Naive B cell (primary cell): ENCODE measurements at regions not wholly inside any gene's neighbourhood (a gene's known extent, or its start where the extent isn't known, plus 50 kb on each side); places are given as distances from the start of the nearest gene placed in this dataset.

Source experiments
- ATAC-seq, 2 donors: fragments of 150-1000 bp; cut with Tn5 transposase; 2 replicates each; pipeline ENCODE4 v1.10.0; 2021; ENCODE audit warnings: low read depth in 2 of 2, mild to moderate bottlenecking in 2 of 2, moderate library complexity in 2 of 2
- DNase-seq: peaks from one replicate; pipeline ENCODE4 v3.0.0; 2022
- H3K27ac Mint-ChIP-seq, 6 donors: one replicate each; pipeline ENCODE4 v1.8.0; 2020 to 2022; ENCODE audit warnings: mild to moderate bottlenecking in 6 of 6, mixed read lengths in 6 of 6, moderate library complexity in 5 of 6, inconsistent platforms in 2 of 6
- H3K27me3 Mint-ChIP-seq, 3 donors: one replicate each; pipeline ENCODE4 v1.8.0; 2021 to 2022; ENCODE audit warnings: mixed read lengths in 3 of 3, mild to moderate bottlenecking in 1 of 3
- H3K36me3 Mint-ChIP-seq, 2 donors: one replicate each; pipeline ENCODE4 v1.8.0; 2020 to 2022; ENCODE audit warnings: mixed read lengths in 2 of 2, inconsistent platforms in 1 of 2, mild to moderate bottlenecking in 1 of 2
- H3K4me1 Mint-ChIP-seq, 3 donors: one replicate each; pipeline ENCODE4 v1.8.0; 2020 to 2022; ENCODE audit warnings: mixed read lengths in 3 of 3, inconsistent platforms in 1 of 3, mild to moderate bottlenecking in 1 of 3, moderate library complexity in 1 of 3
- H3K4me3 Mint-ChIP-seq, 8 donors: one replicate each; pipeline ENCODE4 v1.8.0; 2020 to 2022; ENCODE audit warnings: mild to moderate bottlenecking in 8 of 8, mixed read lengths in 8 of 8, moderate library complexity in 8 of 8, inconsistent platforms in 2 of 8
- H3K9me3 Mint-ChIP-seq, 7 donors: one replicate each; pipeline ENCODE4 v1.8.0; 2020 to 2022; ENCODE audit warnings: mixed read lengths in 7 of 7, mild to moderate bottlenecking in 5 of 7, inconsistent platforms in 2 of 7, moderate library complexity in 1 of 7

DNA sequence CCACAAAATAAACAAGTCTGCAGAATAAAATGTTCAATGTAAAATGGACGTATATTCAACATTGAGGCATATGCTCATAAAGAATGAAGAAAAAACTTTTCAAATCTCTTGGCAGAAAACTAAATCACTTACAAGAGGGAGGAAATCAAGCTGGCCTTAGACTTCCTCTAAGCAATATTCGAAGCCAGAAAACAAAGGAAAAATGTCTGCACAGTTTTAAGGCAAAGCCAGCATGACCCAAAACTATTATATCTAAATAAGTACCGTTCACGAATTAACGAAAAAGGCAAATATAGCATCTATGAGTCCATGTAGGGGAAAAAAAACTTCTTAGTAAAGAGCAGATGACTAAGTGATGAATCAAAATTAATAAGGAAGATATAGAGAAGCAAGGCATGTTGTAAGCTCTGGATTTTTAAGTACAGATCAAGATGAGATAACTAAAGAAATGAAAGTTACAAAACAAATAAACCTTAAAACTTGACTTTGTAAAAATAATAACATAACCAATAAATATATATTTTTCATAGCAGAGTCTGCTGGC, 101.3 kb downstream of the KCNRG start:
- DNase-seq (no peak), ATAC-seq (no peak)
- Mint-ChIP-seq H3K4me1 (peaks cover 20 to 36% (median 27%) of the 10 kb centered on the region in 3 donors), H3K4me3 (peak overlapping the region in 5 of 8 donors; percentile 9 to 47 (median 14)), H3K36me3 (peaks cover 0 to 5% of the 10 kb centered on the region in 2 donors), H3K27ac (peak overlapping the region in 3 of 6 donors; percentile 64 to 87 (median 79)), H3K27me3 (no peaks in the 10 kb centered on the region), H3K9me3 (no peaks in the 10 kb centered on the region)

DNA sequence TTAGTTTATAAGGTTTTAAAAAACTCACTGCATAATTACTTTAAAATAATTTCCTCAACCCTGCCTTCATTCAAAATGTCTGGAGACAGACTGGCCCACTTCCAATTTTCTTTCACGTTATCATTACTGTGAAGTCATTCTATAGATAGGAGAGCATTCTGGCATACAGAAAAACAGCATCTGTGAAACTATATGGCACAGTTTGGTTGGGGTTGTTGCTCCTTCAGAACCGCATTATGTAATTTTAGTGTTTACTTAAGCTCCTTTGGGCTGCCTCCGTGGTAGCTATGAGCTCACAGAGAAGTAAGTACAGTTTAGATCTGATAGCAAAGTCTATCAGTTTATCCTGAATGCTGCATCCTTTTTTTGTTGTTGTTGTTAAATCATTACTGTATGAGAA, 104.3 kb downstream of the KCNRG start:
- H3K27me3 Mint-ChIP-seq, result no peaks in the 10 kb centered on the region
- H3K4me3 Mint-ChIP-seq, result no peak overlapping the region
- H3K4me1 Mint-ChIP-seq, result peaks cover 37 to 54% (median 48%) of the 10 kb centered on the region in 3 donors
- H3K36me3 Mint-ChIP-seq, result peaks cover 0 to 5% of the 10 kb centered on the region in 2 donors
- ATAC-seq (no peak), DNase-seq (no peak)
- peak overlapping the region in 2 of 6 donors; percentile 21 to 31 for H3K27ac Mint-ChIP-seq
- H3K9me3 Mint-ChIP-seq, result no peaks in the 10 kb centered on the region

GRCh38 chr13:50122455-50122854, 107.2 kb downstream of the KCNRG start:
- Mint-ChIP-seq H3K27ac (peak overlapping the region; percentile 50 to 96 (median 90)), H3K4me1 (peaks cover 44 to 62% (median 56%) of the 10 kb centered on the region in 3 donors), H3K9me3 (no peaks in the 10 kb centered on the region), H3K36me3 (peaks cover 0 to 5% of the 10 kb centered on the region in 2 donors), H3K27me3 (no peaks in the 10 kb centered on the region), H3K4me3 (peak overlapping the region; percentile 89 to 98 (median 91))
- ATAC-seq, result no peak
- peak; percentile 34 for DNase-seq

DNA sequence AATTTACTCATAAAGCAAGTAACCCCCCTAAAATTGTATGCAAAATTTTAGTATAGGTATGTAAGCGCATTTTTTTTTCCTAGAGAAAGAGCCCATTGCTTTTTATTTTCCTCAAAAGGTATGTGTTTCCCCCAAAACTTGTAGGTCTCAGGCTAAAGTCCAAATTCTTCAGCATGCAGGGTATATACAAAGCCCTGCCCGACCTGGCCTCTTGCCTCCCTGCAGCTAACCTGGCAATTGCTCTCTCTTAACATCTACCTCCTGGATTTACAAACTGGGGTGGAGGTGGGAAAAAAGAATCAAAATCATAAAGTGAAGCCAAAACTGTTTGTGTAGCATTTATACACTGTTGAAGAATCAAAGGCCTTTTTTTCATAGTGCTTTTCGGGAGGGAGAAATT, 107.8 kb downstream of the KCNRG start:
- H3K27me3 Mint-ChIP-seq, result no peaks in the 10 kb centered on the region
- peaks cover 0 to 5% of the 10 kb centered on the region in 2 donors for H3K36me3 Mint-ChIP-seq
- peak overlapping the region; percentile 89 to 98 (median 91) for H3K4me3 Mint-ChIP-seq
- H3K9me3 Mint-ChIP-seq, result no peaks in the 10 kb centered on the region
- ATAC-seq, result no peak
- peak overlapping the region; percentile 1 to 99 (median 96) for H3K27ac Mint-ChIP-seq
- peaks cover 44 to 67% (median 62%) of the 10 kb centered on the region in 3 donors for H3K4me1 Mint-ChIP-seq
- no peak for DNase-seq

DNA sequence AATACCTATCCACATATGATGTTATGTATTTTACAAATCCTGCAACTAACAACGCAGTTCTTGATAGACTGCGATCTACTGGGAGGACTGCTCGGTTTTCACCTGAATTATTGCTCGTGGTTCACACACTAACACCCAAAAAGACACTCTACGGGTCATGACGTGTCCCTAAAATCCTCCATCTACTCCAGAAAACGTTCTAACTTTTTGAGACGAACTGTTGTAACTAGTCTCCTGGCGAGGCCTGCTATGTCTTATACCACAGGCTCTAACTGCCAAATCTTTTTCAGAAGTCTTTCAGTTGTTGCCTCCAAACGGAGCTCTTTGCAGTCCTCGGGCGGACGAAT, 108.2 kb downstream of the KCNRG start:
- peak overlapping the region; percentile 89 to 98 (median 91) for H3K4me3 Mint-ChIP-seq
- H3K36me3 Mint-ChIP-seq, result peaks cover 0 to 5% of the 10 kb centered on the region in 2 donors
- no peak for DNase-seq
- peaks cover 44 to 69% (median 63%) of the 10 kb centered on the region in 3 donors for H3K4me1 Mint-ChIP-seq
- no peak for ATAC-seq
- no peaks in the 10 kb centered on the region for H3K27me3 Mint-ChIP-seq
- H3K9me3 Mint-ChIP-seq, result no peaks in the 10 kb centered on the region
- H3K27ac Mint-ChIP-seq, result peak overlapping the region; percentile 94 to 99 (median 96)

- H3K4me1 Mint-ChIP-seq, result peaks cover 47 to 68% (median 65%) of the 10 kb centered on the region in 3 donors
- no peaks in the 10 kb centered on the region for H3K9me3 Mint-ChIP-seq
- DNase-seq, result peak; percentile 58
- peak overlapping the region; percentile 94 to 99 (median 96) for H3K27ac Mint-ChIP-seq
- peak overlapping the region; percentile 90 to 98 (median 92) for H3K4me3 Mint-ChIP-seq
- H3K27me3 Mint-ChIP-seq, result peaks cover 0 to 2% (median 0%) of the 10 kb centered on the region in 3 donors
- H3K36me3 Mint-ChIP-seq, result peaks cover 0 to 5% of the 10 kb centered on the region in 2 donors
- ATAC-seq, result peak; percentile 63 to 64
Measured at GRCh38 chr13:50123862-50124535, 108.8 kb downstream of the KCNRG start.

- Mint-ChIP-seq H3K27me3 (peaks cover 0 to 5% (median 5%) of the 10 kb centered on the region in 3 donors), H3K4me3 (peak overlapping the region; percentile 90 to 97 (median 92)), H3K27ac (peak overlapping the region; percentile 91 to 97 (median 94)), H3K4me1 (peaks cover 50 to 69% (median 66%) of the 10 kb centered on the region in 3 donors), H3K9me3 (no peaks in the 10 kb centered on the region), H3K36me3 (peaks cover 0 to under 1% of the 10 kb centered on the region in 2 donors)
- ATAC-seq (peak in 1 of 2 donors; percentile 7), DNase-seq (peak; percentile 94)
Measured at GRCh38 chr13:50124536-50125303, 109.5 kb downstream of the KCNRG start.

DNA sequence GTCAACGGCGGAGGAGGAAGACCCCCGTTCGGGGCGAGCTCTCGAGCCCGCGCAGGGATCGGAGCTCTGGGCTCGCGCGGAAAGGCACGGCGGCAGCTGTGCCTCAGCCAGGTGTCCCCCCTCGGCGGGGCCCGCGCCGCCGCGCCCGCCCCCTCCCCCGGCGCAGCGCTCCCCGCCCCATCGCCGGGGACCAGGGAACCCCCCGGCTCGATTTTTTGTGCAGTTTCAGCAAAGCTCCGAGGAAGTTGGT, 110.0 kb downstream of the KCNRG start:
- no peaks in the 10 kb centered on the region for H3K9me3 Mint-ChIP-seq
- ATAC-seq, result peak; percentile 34 to 38
- peaks cover 50 to 72% (median 66%) of the 10 kb centered on the region in 3 donors for H3K4me1 Mint-ChIP-seq
- H3K4me3 Mint-ChIP-seq, result peak overlapping the region; percentile 90 to 97 (median 92)
- H3K27me3 Mint-ChIP-seq, result peaks cover 0 to 10% (median 5%) of the 10 kb centered on the region in 3 donors
- H3K36me3 Mint-ChIP-seq, result no peaks in the 10 kb centered on the region
- H3K27ac Mint-ChIP-seq, result peak overlapping the region; percentile 88 to 97 (median 94)
- DNase-seq, result no peak

- H3K27ac Mint-ChIP-seq, result peak overlapping the region; percentile 94 to 99 (median 98)
- peak overlapping the region; percentile 90 to 97 (median 92) for H3K4me3 Mint-ChIP-seq
- peaks cover 50 to 74% (median 66%) of the 10 kb centered on the region in 3 donors for H3K4me1 Mint-ChIP-seq
- DNase-seq (peak; percentile 87), ATAC-seq (peak; percentile 47 to 52)
- peaks cover 0 to 11% (median 8%) of the 10 kb centered on the region in 3 donors for H3K27me3 Mint-ChIP-seq
- H3K9me3 Mint-ChIP-seq, result no peaks in the 10 kb centered on the region
- no peaks in the 10 kb centered on the region for H3K36me3 Mint-ChIP-seq
Measured at GRCh38 chr13:50125554-50126262, 110.5 kb downstream of the KCNRG start.

DNA sequence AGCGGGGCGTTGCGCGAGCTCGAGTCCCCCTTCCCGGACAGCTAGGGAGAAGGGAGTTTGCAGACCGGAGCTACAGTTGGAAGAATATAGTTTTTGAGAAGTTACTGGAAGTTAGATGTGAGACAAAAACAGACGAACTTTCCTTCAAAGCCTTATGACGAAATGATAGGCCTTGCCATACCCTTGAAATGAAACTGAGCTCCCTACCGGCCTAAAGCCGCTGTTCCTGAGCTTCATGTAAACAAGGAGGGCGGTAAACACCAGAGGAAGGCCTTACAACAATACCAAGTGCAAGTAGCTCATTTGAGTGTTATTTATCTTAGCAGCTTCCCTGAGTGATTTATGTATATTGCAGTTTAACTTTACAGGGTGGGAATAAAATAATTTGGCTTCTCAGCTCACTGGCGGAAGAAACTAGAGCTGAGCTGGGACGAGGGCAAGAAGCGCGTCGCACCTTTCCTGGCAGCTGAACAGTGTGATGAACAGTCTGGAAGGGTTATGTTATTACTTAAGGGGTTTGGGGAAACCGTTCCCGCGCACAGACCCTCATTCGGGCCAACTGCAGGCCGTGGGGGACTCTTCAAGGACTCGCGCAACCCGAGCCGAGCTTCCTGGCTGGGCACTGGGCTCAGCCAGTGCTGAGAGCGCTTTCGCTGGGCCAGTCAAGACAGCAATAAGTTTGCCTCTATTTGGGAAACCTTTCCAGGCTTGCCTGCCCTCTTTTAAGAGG, 111.2 kb downstream of the KCNRG start:
- Mint-ChIP-seq H3K36me3 (no peaks in the 10 kb centered on the region), H3K27me3 (peaks cover 0 to 18% (median 15%) of the 10 kb centered on the region in 3 donors), H3K9me3 (no peaks in the 10 kb centered on the region), H3K4me1 (peaks cover 52 to 72% (median 66%) of the 10 kb centered on the region in 3 donors), H3K27ac (peak overlapping the region; percentile 94 to 99 (median 98)), H3K4me3 (peak overlapping the region; percentile 90 to 97 (median 92))
- DNase-seq, result no peak
- ATAC-seq, result no peak

DNA sequence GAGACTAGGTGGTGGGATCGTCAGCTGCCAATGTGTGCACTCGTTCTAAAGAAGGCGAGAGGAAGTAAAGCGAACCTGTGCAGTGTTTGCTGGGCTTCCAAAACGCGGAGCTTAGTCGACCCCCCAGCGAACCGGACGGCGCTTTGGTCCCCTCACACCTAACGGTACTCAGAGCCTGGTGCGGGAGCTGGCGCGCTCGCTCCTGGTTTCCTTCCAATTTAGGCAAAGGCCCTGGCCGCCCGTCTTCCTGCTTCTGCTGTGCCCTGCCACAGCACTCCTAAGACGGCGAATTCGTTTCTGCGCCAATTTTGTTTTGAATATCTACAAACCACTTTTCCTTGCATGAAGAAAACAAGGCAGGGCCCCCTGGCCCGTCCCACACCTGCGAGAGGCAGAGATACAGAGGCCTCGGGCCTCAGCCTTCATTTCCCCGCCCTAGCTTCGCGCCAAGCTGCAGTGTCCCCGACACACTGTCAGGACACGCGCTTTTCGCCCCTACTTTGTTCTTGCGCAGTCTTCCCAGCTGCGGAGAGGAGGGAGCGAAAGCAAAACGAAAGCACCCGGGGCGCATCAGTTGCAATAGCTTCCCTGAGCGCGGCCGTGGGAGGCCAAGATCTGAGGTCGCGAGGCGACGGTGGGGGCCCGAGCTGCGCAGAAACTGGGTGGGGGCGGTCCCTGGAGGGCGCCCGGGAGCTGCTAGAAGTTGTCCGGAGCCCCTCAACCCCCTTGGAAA, 111.9 kb downstream of the KCNRG start:
- H3K36me3 Mint-ChIP-seq, result no peaks in the 10 kb centered on the region
- peaks cover 47 to 70% (median 66%) of the 10 kb centered on the region in 3 donors for H3K4me1 Mint-ChIP-seq
- no peaks in the 10 kb centered on the region for H3K9me3 Mint-ChIP-seq

GRCh38 chr13:50127726-50128291, 112.6 kb downstream of the KCNRG start:
- H3K4me1 Mint-ChIP-seq, result peaks cover 45 to 70% (median 66%) of the 10 kb centered on the region in 3 donors
- peaks cover 7 to 32% (median 29%) of the 10 kb centered on the region in 3 donors for H3K27me3 Mint-ChIP-seq
- no peaks in the 10 kb centered on the region for H3K36me3 Mint-ChIP-seq
- ATAC-seq (no peak), DNase-seq (no peak)
- peak overlapping the region in 4 of 6 donors; percentile 62 to 98 (median 94) for H3K27ac Mint-ChIP-seq
- peaks cover 0 to 3% (median 0%) of the 10 kb centered on the region in 7 donors for H3K9me3 Mint-ChIP-seq
- H3K4me3 Mint-ChIP-seq, result peak overlapping the region; percentile 90 to 97 (median 92)

More for the DNA sequence above, 111.9 kb downstream of the KCNRG start:
- H3K27me3 Mint-ChIP-seq, result peaks cover under 1 to 25% (median 23%) of the 10 kb centered on the region in 3 donors
- ATAC-seq (no peak), DNase-seq (peak; percentile 61)
- peak overlapping the region; percentile 90 to 97 (median 92) for H3K4me3 Mint-ChIP-seq
- H3K27ac Mint-ChIP-seq, result peak overlapping the region; percentile 94 to 99 (median 98)
